HK-2 (cell line): ENCODE measurements at regions not wholly inside any gene's neighbourhood (a gene's known extent, or its start where the extent isn't known, plus 50 kb on each side); places are given as distances from the start of the nearest gene placed in this dataset.
"Not testable (repeated sequence)": the region's sequence is repeated elsewhere in the genome, so short reads cannot be mapped to it uniquely, and the experiment has no call there.

Experiments
- DNase-seq: peaks from one replicate; pipeline ENCODE4 v3.0.0-alpha.2; 2018; ENCODE audit not compliant: unreplicated experiment

DNA sequence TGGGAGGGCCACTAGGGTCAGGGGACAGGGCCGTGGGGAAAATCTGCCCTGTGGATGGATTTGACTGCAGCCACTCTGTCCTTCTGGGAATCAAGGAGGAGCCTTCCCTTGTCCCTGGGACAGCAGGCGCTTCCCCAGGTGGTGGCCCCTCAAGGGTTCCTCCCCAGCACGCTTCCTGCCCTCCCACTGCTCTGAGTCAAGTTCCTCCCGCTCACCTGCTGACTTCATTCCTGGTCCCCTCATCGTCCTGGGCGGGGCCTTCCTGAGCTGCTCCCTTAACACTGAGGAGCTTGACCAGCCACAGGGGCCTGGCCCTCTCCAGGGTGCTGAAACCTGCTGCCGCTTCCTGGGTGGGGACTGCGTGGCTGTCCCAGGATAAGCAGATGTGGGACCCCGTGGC is 64.4 kb upstream of the SFSWAP start:
- peak; percentile 17 for DNase-seq

DNA sequence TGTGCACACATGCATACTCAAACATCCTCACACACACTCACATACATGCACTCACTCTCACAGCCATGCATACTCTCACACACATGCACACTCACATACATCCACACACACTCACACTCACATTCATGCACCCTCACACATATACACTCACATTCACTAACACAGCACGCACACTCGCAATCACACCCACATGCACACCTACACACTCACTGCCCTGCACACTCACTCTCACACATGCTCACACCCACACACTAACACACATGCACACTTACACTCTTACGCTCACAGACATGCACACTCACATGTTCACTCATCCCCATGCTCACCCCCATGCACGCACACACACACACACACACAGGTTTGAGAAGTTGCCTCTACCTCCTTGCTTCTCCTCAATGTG is 63.2 kb upstream of the SFSWAP start:
- no peak for DNase-seq

DNA sequence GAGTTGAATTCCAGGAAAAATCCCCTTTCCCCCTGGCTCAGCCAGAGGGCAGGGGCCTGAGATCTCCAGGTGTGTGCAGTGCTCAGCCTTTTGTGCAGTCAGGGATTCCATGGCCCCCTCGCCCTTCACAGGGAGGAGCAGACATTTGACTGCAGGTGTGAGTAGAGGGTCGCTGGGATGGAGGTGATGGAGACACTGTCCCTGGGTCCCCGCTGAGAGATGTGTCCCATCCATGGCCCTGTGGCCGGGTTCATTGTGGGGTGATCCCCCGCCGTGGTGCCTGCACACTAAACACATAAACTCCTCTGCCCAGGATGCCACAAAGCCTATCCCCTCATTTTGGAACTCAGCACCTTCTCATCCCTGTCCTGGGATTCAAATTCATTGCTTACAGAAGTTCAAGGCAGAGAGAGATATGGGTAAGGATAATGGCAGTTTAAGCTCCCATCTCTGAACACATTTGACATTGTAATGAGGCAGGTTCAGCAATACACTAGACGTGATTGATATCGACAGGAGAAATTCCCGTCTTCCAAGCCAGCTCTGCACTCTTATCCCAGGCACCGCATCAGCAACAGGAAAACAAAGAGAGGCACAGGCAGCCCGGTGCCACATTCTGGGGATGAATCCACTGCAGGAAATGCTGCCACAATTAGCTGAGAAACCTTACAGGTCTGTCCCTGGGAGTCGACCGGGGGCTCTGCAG is 55.3 kb upstream of the SFSWAP start:
- DNase-seq = not testable (repeated sequence)

DNA sequence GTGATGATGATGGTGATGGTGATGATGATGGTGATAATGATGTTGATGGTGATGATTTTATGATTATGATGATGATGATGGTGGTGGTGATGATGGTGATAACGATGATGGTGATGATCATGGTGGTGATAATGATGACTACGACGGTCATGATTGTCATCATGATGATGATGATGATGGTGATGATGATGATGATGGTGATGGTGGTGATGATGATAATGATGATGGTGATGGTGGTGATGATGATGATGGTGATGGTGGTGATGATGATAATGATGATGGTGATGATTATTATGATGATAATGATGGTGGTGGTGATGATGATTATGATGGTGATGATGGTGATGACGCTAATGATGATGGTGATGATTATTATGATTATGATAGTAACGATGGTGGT is 54.1 kb upstream of the SFSWAP start:
- DNase-seq = not testable (repeated sequence)

GRCh38 chr12:131658605-131659004 is 52.3 kb upstream of the SFSWAP start:
- not testable (repeated sequence) for DNase-seq

- DNase-seq = not testable (repeated sequence)
Measured at GRCh38 chr12:131659484-131659883, 51.4 kb upstream of the SFSWAP start.

GRCh38 chr12:131659976-131660375 is 50.9 kb upstream of the SFSWAP start:
- not testable (repeated sequence) for DNase-seq

DNA sequence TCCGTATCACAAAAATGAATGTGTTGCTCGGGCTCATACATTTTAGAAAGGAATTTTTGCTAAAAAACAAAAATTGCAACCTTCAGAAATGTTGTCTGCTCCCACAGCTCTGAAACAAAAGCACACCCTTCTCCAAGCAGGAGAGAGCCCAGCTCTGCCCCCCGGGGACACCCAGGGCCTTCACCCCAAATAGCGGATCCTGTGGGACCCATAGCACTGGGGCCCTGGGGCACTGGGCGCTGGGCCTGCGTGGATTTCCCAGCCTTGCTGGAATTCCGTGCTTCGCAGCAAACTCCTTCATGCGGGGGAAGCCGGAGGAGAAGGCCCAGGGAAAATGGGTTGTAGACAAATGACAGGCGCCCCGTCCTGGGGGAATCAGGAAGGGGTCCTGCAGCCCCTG is 50.5 kb upstream of the SFSWAP start:
- not testable (repeated sequence) for DNase-seq
